ENCODE measurements at regions not wholly inside any gene's neighbourhood (a gene's known extent, or its start where the extent isn't known, plus 50 kb on each side); places are given as distances from the start of the nearest gene placed in this dataset.
"Not testable (repeated sequence)": the region's sequence is repeated elsewhere in the genome, so short reads cannot be mapped to it uniquely, and the experiment has no call there.

GRCh38 chr9:7481570-7481969, 318.0 kb downstream of the DMAC1 start:
- no peak for DNase-seq (ENCODE audit: low read depth in 4 of 4, low spot score in 1 of 4)

GRCh38 chr9:7479300-7479699, 320.3 kb downstream of the DMAC1 start:
- DNase-seq (ENCODE audit: low read depth in 4 of 4, low spot score in 1 of 4): no peak

- no peak for DNase-seq (ENCODE audit: low read depth in 4 of 4, low spot score in 1 of 4)
Observed at GRCh38 chr9:7478646-7479045, 320.9 kb downstream of the DMAC1 start.

GRCh38 chr9:7467186-7467585, 332.4 kb downstream of the DMAC1 start:
- DNase-seq (ENCODE audit: low read depth in 4 of 4, low spot score in 1 of 4): no peak

- DNase-seq (ENCODE audit: low read depth in 4 of 4, low spot score in 1 of 4): no peak
Observed at GRCh38 chr9:7461791-7462190, 337.8 kb downstream of the DMAC1 start.

- no peak for DNase-seq (ENCODE audit: low read depth in 4 of 4, low spot score in 1 of 4)
Observed at GRCh38 chr9:7456793-7457530, 342.6 kb downstream of the DMAC1 start.

- DNase-seq (ENCODE audit: low read depth in 4 of 4, low spot score in 1 of 4): no peak
Observed at GRCh38 chr9:7456377-7456776, 343.2 kb downstream of the DMAC1 start.

- DNase-seq (ENCODE audit: low read depth in 4 of 4, low spot score in 1 of 4): no peak
Observed at GRCh38 chr9:7454624-7455023, 345.0 kb downstream of the DMAC1 start.

GRCh38 chr9:7452378-7452777, 347.2 kb downstream of the DMAC1 start:
- DNase-seq (ENCODE audit: low read depth in 4 of 4, low spot score in 1 of 4): no peak

- no peak for DNase-seq (ENCODE audit: low read depth in 4 of 4, low spot score in 1 of 4)
Observed at GRCh38 chr9:7451062-7451461, 348.5 kb downstream of the DMAC1 start.

GRCh38 chr9:7443541-7443940, 356.0 kb downstream of the DMAC1 start:
- no peak for DNase-seq (ENCODE audit: low read depth in 4 of 4, low spot score in 1 of 4)

- no peak for DNase-seq (ENCODE audit: low read depth in 4 of 4, low spot score in 1 of 4)
Observed at GRCh38 chr9:7439355-7439995, 360.1 kb downstream of the DMAC1 start.

- DNase-seq (ENCODE audit: low read depth in 4 of 4, low spot score in 1 of 4): no peak
Observed at GRCh38 chr9:7436754-7437153, 362.8 kb downstream of the DMAC1 start.

- no peak for DNase-seq (ENCODE audit: low read depth in 4 of 4, low spot score in 1 of 4)
Observed at GRCh38 chr9:7433508-7434292, 365.9 kb downstream of the DMAC1 start.

- DNase-seq (ENCODE audit: low read depth in 4 of 4, low spot score in 1 of 4): no peak
Observed at GRCh38 chr9:7432989-7433388, 366.6 kb downstream of the DMAC1 start.

- DNase-seq (ENCODE audit: low read depth in 4 of 4, low spot score in 1 of 4): not testable (repeated sequence)
Observed at GRCh38 chr9:7417397-7417796, 382.2 kb downstream of the DMAC1 start.

- no peak for DNase-seq (ENCODE audit: low read depth in 4 of 4, low spot score in 1 of 4)
Observed at GRCh38 chr9:7415836-7416235, 383.7 kb downstream of the DMAC1 start.

GRCh38 chr9:7408845-7409244, 390.7 kb downstream of the DMAC1 start:
- DNase-seq (ENCODE audit: low read depth in 4 of 4, low spot score in 1 of 4): no peak

GRCh38 chr9:7407246-7407645, 392.3 kb downstream of the DMAC1 start:
- DNase-seq (ENCODE audit: low read depth in 4 of 4, low spot score in 1 of 4): no peak

- DNase-seq (ENCODE audit: low read depth in 4 of 4, low spot score in 1 of 4): no peak
Observed at GRCh38 chr9:7405924-7406604, 393.5 kb downstream of the DMAC1 start.

GRCh38 chr9:7403839-7404487, 395.6 kb downstream of the DMAC1 start:
- DNase-seq (ENCODE audit: low read depth in 4 of 4, low spot score in 1 of 4): no peak

Data from stimulated activated CD4-positive, alpha-beta T cell treated with anti-CD3 and anti-CD28 coated beads, Interleukin-1b, Interleukin-23, amount 100 ng/mL, for 24 hours (primary cell).